Memory B cell (primary cell): ENCODE measurements at regions not wholly inside any gene's neighbourhood (a gene's known extent, or its start where the extent isn't known, plus 50 kb on each side); places are given as distances from the start of the nearest gene placed in this dataset.
A peak's percentile ranks its signal among the peaks of the same experiment; 100 is the strongest.

Experiments used
- ATAC-seq: fragments of 150-1000 bp; cut with Tn5 transposase; 2 replicates; pipeline ENCODE4 v1.10.0; 2021; ENCODE audit warnings: low read depth, mild to moderate bottlenecking, moderate library complexity
- DNase-seq, 2 donors: peaks; one replicate each; pipeline ENCODE4 v3.0.0; 2022; ENCODE audit warnings: low spot score in 2 of 2
- H3K27ac Mint-ChIP-seq: one replicate; pipeline ENCODE4 v1.8.0; 2022; ENCODE audit warnings: mild to moderate bottlenecking, moderate library complexity, mixed read lengths
- H3K27me3 Mint-ChIP-seq: one replicate; pipeline ENCODE4 v1.8.0; 2022; ENCODE audit warnings: mixed read lengths
- H3K36me3 Mint-ChIP-seq: one replicate; pipeline ENCODE4 v1.8.0; 2022; ENCODE audit warnings: mild to moderate bottlenecking, mixed read lengths
- H3K4me1 Mint-ChIP-seq: one replicate; pipeline ENCODE4 v1.8.0; 2022; ENCODE audit warnings: mixed read lengths
- H3K4me3 Mint-ChIP-seq: one replicate; pipeline ENCODE4 v1.8.0; 2022; ENCODE audit warnings: mild to moderate bottlenecking, moderate library complexity, mixed read lengths
- H3K9me3 Mint-ChIP-seq: one replicate; pipeline ENCODE4 v1.8.0; 2022; ENCODE audit warnings: mixed read lengths

- no peak overlapping the region for H3K4me3 Mint-ChIP-seq
- ATAC-seq (no peak), DNase-seq (no peak)
- H3K36me3 Mint-ChIP-seq, result no peaks in the 10 kb centered on the region
- no peak overlapping the region for H3K27ac Mint-ChIP-seq
- no peaks in the 10 kb centered on the region for H3K4me1 Mint-ChIP-seq
- H3K27me3 Mint-ChIP-seq, result no peaks in the 10 kb centered on the region
- no peaks in the 10 kb centered on the region for H3K9me3 Mint-ChIP-seq
Observed at GRCh38 chr7:18125476-18125875, 97.8 kb upstream of the PRPS1L1 start.

GRCh38 chr7:18126281-18126680 lies 98.6 kb upstream of the PRPS1L1 start:
- ATAC-seq (no peak), DNase-seq (no peak)
- Mint-ChIP-seq H3K36me3 (no peaks in the 10 kb centered on the region), H3K9me3 (no peaks in the 10 kb centered on the region), H3K27me3 (no peaks in the 10 kb centered on the region), H3K27ac (no peak overlapping the region), H3K4me1 (no peaks in the 10 kb centered on the region), H3K4me3 (no peak overlapping the region)

- no peak overlapping the region for H3K4me3 Mint-ChIP-seq
- H3K27me3 Mint-ChIP-seq, result peaks cover 3% of the 10 kb centered on the region
- H3K9me3 Mint-ChIP-seq, result no peaks in the 10 kb centered on the region
- no peak overlapping the region for H3K27ac Mint-ChIP-seq
- H3K4me1 Mint-ChIP-seq, result no peaks in the 10 kb centered on the region
- no peaks in the 10 kb centered on the region for H3K36me3 Mint-ChIP-seq
- ATAC-seq (no peak), DNase-seq (no peak)
Observed at GRCh38 chr7:18128846-18129245, 101.2 kb upstream of the PRPS1L1 start.

- Mint-ChIP-seq H3K4me1 (no peaks in the 10 kb centered on the region), H3K4me3 (no peak overlapping the region), H3K27me3 (peaks cover 3% of the 10 kb centered on the region), H3K9me3 (no peaks in the 10 kb centered on the region), H3K27ac (no peak overlapping the region), H3K36me3 (no peaks in the 10 kb centered on the region)
- no peak for DNase-seq
- no peak for ATAC-seq
Observed at GRCh38 chr7:18132811-18133210, 105.2 kb upstream of the PRPS1L1 start.

- Mint-ChIP-seq H3K4me3 (no peak overlapping the region), H3K9me3 (no peaks in the 10 kb centered on the region), H3K27ac (no peak overlapping the region), H3K36me3 (no peaks in the 10 kb centered on the region), H3K27me3 (peaks cover 5% of the 10 kb centered on the region), H3K4me1 (no peaks in the 10 kb centered on the region)
- ATAC-seq (no peak), DNase-seq (no peak)
Observed at GRCh38 chr7:18133921-18134320, 106.3 kb upstream of the PRPS1L1 start.

GRCh38 chr7:18140943-18141342 lies 113.3 kb upstream of the PRPS1L1 start:
- no peaks in the 10 kb centered on the region for H3K9me3 Mint-ChIP-seq
- H3K4me1 Mint-ChIP-seq, result peaks cover 5% of the 10 kb centered on the region
- no peaks in the 10 kb centered on the region for H3K36me3 Mint-ChIP-seq
- no peak overlapping the region for H3K27ac Mint-ChIP-seq
- H3K27me3 Mint-ChIP-seq, result peaks cover 2% of the 10 kb centered on the region
- ATAC-seq (no peak), DNase-seq (no peak)
- H3K4me3 Mint-ChIP-seq, result no peak overlapping the region

GRCh38 chr7:18144166-18144565 lies 116.5 kb upstream of the PRPS1L1 start:
- Mint-ChIP-seq H3K27me3 (no peaks in the 10 kb centered on the region), H3K9me3 (no peaks in the 10 kb centered on the region), H3K27ac (no peak overlapping the region), H3K36me3 (no peaks in the 10 kb centered on the region), H3K4me1 (peaks cover 5% of the 10 kb centered on the region), H3K4me3 (no peak overlapping the region)
- DNase-seq (no peak), ATAC-seq (peak; percentile 62)

- ATAC-seq (no peak), DNase-seq (no peak)
- Mint-ChIP-seq H3K4me3 (no peak overlapping the region), H3K27me3 (no peaks in the 10 kb centered on the region), H3K4me1 (peaks cover 5% of the 10 kb centered on the region), H3K27ac (no peak overlapping the region), H3K36me3 (no peaks in the 10 kb centered on the region), H3K9me3 (no peaks in the 10 kb centered on the region)
Observed at GRCh38 chr7:18145160-18145559, 117.5 kb upstream of the PRPS1L1 start.

GRCh38 chr7:18151422-18151821 lies 123.8 kb upstream of the PRPS1L1 start:
- no peaks in the 10 kb centered on the region for H3K36me3 Mint-ChIP-seq
- no peak overlapping the region for H3K27ac Mint-ChIP-seq
- no peaks in the 10 kb centered on the region for H3K4me1 Mint-ChIP-seq
- H3K4me3 Mint-ChIP-seq, result no peak overlapping the region
- H3K27me3 Mint-ChIP-seq, result peaks cover 4% of the 10 kb centered on the region
- peaks cover 3% of the 10 kb centered on the region for H3K9me3 Mint-ChIP-seq
- no peak for DNase-seq
- no peak for ATAC-seq

- no peaks in the 10 kb centered on the region for H3K4me1 Mint-ChIP-seq
Observed at GRCh38 chr7:18153183-18153748, 125.6 kb upstream of the PRPS1L1 start.

GRCh38 chr7:18154726-18155125 lies 127.1 kb upstream of the PRPS1L1 start:
- no peak for DNase-seq
- no peak for ATAC-seq
- Mint-ChIP-seq H3K36me3 (no peaks in the 10 kb centered on the region), H3K9me3 (peaks cover 3% of the 10 kb centered on the region), H3K4me1 (no peaks in the 10 kb centered on the region), H3K4me3 (no peak overlapping the region), H3K27ac (no peak overlapping the region), H3K27me3 (peaks cover 7% of the 10 kb centered on the region)

More at GRCh38 chr7:18153183-18153748, 125.6 kb upstream of the PRPS1L1 start:
- Mint-ChIP-seq H3K27me3 (peaks cover 5% of the 10 kb centered on the region), H3K4me3 (no peak overlapping the region), H3K9me3 (peaks cover 3% of the 10 kb centered on the region), H3K27ac (no peak overlapping the region), H3K36me3 (no peaks in the 10 kb centered on the region)
- no peak for ATAC-seq
- DNase-seq, result no peak

GRCh38 chr7:18157233-18157632 lies 129.6 kb upstream of the PRPS1L1 start:
- Mint-ChIP-seq H3K27ac (no peak overlapping the region), H3K27me3 (peaks cover 7% of the 10 kb centered on the region), H3K4me3 (no peak overlapping the region), H3K4me1 (no peaks in the 10 kb centered on the region), H3K9me3 (peaks cover 3% of the 10 kb centered on the region), H3K36me3 (no peaks in the 10 kb centered on the region)
- ATAC-seq, result no peak
- DNase-seq, result no peak

- no peaks in the 10 kb centered on the region for H3K4me1 Mint-ChIP-seq
- no peaks in the 10 kb centered on the region for H3K9me3 Mint-ChIP-seq
- DNase-seq (no peak), ATAC-seq (no peak)
- H3K27me3 Mint-ChIP-seq, result peaks cover 1% of the 10 kb centered on the region
- no peak overlapping the region for H3K4me3 Mint-ChIP-seq
- H3K36me3 Mint-ChIP-seq, result no peaks in the 10 kb centered on the region
- no peak overlapping the region for H3K27ac Mint-ChIP-seq
Observed at GRCh38 chr7:18162657-18163056, 135.0 kb upstream of the PRPS1L1 start.

GRCh38 chr7:18163091-18163490 lies 135.4 kb upstream of the PRPS1L1 start:
- no peak overlapping the region for H3K27ac Mint-ChIP-seq
- ATAC-seq, result no peak
- H3K4me3 Mint-ChIP-seq, result no peak overlapping the region
- H3K4me1 Mint-ChIP-seq, result no peaks in the 10 kb centered on the region
- peaks cover 1% of the 10 kb centered on the region for H3K27me3 Mint-ChIP-seq
- DNase-seq, result no peak
- H3K36me3 Mint-ChIP-seq, result no peaks in the 10 kb centered on the region
- H3K9me3 Mint-ChIP-seq, result no peaks in the 10 kb centered on the region

GRCh38 chr7:18165166-18165565 lies 137.5 kb upstream of the PRPS1L1 start:
- peaks cover 2% of the 10 kb centered on the region for H3K9me3 Mint-ChIP-seq
- H3K36me3 Mint-ChIP-seq, result no peaks in the 10 kb centered on the region
- H3K27ac Mint-ChIP-seq, result no peak overlapping the region
- no peak for DNase-seq
- no peak overlapping the region for H3K4me3 Mint-ChIP-seq
- H3K27me3 Mint-ChIP-seq, result no peaks in the 10 kb centered on the region
- no peak for ATAC-seq
- no peaks in the 10 kb centered on the region for H3K4me1 Mint-ChIP-seq
